Activated T-helper 2 cell treated with anti-CD3 and anti-CD28 coated beads, Interferon-gamma antibody, Interleukin-2, Interleukin-4, amounts not matched to agents 10 μg/mL and 5 μg/mL and 100 μg/mL, durations not matched to agents 14 hours and 24 hours and 36 hours (primary cell): ENCODE measurements at regions not wholly inside any gene's neighbourhood (a gene's known extent, or its start where the extent isn't known, plus 50 kb on each side); places are given as distances from the start of the nearest gene placed in this dataset.
"Not testable (repeated sequence)": the region's sequence is repeated elsewhere in the genome, so short reads cannot be mapped to it uniquely, and the experiment has no call there.

ENCODE experiments used
- DNase-seq: peaks from one replicate; pipeline ENCODE4 v3.0.0; 2021; ENCODE audit warnings: low spot score
- H3K27ac Mint-ChIP-seq: one replicate; pipeline ENCODE4 v1.8.0; 2021; ENCODE audit warnings: mixed read lengths
- H3K27me3 Mint-ChIP-seq: one replicate; pipeline ENCODE4 v1.8.0; 2021; ENCODE audit warnings: low read depth, mixed read lengths
- H3K36me3 Mint-ChIP-seq: one replicate; pipeline ENCODE4 v1.8.0; 2021; ENCODE audit warnings: low read depth, mixed read lengths
- H3K4me1 Mint-ChIP-seq: one replicate; pipeline ENCODE4 v1.8.0; 2021; ENCODE audit warnings: low read depth, mixed read lengths
- H3K4me3 Mint-ChIP-seq: one replicate; pipeline ENCODE4 v1.8.0; 2021; ENCODE audit warnings: low read depth, mild to moderate bottlenecking, moderate library complexity, mixed read lengths
- H3K9me3 Mint-ChIP-seq: one replicate; pipeline ENCODE4 v1.8.0; 2021; ENCODE audit warnings: mixed read lengths
- intact Hi-C: fragments of 100-400 bp; cut with micrococcal nuclease; formaldehyde crosslinking; loops from one replicate; pipeline ENCODE4 v1.15.1; 2023

DNA sequence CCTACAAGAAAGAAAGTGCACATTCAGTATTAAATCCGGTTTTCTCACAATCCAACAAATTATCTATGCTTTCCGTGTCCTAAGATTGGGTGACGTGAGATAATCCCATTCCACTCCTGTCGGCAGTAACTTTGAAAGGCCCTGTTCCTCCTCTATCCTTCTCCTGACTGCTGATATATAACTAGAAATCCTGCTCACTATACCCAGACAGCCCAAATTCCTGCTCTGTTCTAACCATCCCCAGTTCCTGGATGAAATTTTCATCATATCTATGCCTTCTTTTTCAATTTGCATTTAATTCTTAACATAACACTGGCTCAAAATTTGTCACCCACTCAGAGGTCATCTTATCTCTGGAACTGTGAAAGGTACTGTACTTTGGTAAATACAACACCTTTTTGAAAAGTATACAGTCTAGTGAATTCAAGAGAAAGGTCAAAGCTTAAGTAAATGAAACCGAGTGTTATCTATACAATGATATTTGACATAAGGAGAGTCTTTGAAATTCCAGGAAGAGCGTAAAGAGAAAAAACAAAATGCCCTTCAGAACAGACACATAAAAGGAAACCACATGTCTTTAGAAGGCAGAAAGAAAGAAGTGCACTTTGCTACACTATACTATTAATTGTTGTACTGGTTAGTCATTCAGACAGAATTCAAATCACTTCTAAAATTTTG is 200.5 kb upstream of the NEGR1 start:
- Mint-ChIP-seq H3K27me3 (no peaks in the 10 kb centered on the region), H3K4me1 (peaks cover 4% of the 10 kb centered on the region), H3K4me3 (no peak overlapping the region), H3K9me3 (peaks cover 10% of the 10 kb centered on the region), H3K36me3 (no peaks in the 10 kb centered on the region), H3K27ac (no peak overlapping the region)
- intact Hi-C loops = no loop called here
- no peak for DNase-seq

DNA sequence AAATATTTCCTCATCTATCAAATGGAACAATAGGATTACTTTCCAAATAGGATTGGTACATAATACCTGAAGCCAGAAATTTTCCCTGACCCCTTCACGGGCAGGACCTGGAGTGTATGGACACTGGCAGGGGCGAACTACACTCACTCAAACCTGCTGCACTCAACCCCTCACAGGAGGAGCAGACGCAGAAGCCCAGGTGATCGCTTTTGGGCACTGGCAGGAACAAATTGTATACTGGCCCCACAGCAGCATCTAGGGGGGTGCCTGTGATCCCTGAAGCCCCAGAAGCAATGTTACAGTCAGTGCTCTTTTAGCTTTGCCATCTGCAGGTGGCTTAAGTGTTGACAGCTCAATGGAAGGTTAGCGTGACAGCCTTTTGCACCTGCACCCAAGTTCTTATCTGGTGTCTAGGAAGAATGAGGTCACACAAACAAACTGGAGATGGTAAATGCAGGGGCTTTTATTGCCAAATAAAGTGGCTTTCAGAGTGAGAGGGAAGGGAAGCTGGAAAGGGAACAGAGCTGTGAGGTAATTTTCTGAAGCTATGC is 199.2 kb upstream of the NEGR1 start:
- Mint-ChIP-seq H3K4me3 (no peak overlapping the region), H3K36me3 (no peaks in the 10 kb centered on the region), H3K4me1 (peaks cover 4% of the 10 kb centered on the region), H3K27me3 (no peaks in the 10 kb centered on the region), H3K9me3 (peaks cover 13% of the 10 kb centered on the region), H3K27ac (no peak overlapping the region)
- no peak for DNase-seq
- intact Hi-C loops = no loop called here

DNA sequence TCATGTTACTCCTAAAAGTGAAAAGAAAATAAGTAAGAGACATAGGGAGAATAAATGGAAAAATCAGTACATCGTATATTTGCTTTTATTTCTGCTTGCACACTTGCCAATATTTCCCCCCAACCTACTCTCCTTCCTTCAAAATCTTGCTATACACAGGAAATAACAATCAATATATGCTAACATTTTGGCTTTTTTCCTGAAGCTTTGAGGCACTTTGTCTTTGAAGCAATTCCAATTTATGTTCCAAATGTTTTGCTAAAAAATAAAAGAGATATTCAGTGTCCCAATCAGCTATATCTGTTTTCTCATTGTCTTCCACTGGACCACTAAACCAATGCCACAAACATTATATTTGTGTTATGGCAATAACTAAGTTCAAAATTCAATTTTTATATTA is 184.0 kb upstream of the NEGR1 start:
- Mint-ChIP-seq H3K27ac (no peak overlapping the region), H3K36me3 (no peaks in the 10 kb centered on the region), H3K4me3 (no peak overlapping the region), H3K27me3 (no peaks in the 10 kb centered on the region), H3K4me1 (no peaks in the 10 kb centered on the region), H3K9me3 (no peaks in the 10 kb centered on the region)
- intact Hi-C loops = no loop called here
- DNase-seq = no peak

DNA sequence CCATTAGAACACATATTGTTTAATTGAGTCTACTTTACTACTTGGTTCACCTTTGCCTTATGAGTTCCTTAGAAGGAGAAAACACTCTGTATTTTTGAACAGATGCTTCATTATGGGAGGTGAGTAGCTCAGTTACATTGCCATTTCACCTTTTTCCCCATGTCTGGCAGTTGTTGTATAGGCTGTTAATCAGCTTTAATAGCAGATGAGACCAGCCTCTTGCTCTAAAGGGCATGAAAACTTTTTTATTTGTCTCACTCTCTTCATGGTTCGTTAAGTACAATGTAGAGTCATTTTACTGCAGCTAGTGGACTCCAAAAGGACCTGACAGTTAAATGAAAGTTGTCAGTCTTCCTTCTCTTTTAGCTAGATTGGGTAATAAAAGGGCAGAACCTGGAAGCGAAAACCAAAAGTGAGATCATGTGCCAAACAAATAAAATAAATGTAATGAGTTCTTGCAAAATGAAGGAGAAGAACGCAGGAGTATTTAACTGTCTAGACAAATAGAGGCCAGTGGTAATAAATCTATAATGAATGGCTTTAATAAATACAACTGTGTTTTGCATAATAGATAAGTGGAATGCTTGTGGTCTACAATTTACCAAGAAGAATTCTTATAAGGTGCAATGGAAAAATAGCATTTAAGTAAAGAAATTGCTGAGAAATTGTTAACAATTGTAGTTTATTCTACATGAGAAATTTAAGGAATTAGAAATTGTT is 180.0 kb upstream of the NEGR1 start:
- H3K4me1 Mint-ChIP-seq = no peaks in the 10 kb centered on the region
- no peak overlapping the region for H3K4me3 Mint-ChIP-seq

DNA sequence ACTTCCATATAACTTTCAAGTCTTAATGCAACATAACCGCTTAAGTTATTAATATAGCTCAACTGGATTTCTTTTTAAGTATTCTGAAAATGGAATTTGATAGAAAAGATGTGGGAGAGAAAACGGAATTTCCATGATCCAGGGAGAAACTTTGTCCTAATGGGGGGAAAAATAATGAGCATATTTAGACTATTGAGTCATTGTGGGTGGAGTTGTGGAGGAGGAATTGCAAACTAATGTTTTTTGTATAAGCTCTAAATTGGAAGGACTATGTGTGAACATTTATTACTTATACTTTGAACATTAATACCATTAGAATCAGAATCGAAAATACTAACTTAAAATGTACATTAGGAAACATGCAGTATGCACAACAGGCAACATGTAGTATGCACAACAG is 159.9 kb upstream of the NEGR1 start:
- intact Hi-C loops = no loop called here
- no peaks in the 10 kb centered on the region for H3K36me3 Mint-ChIP-seq
- H3K9me3 Mint-ChIP-seq = no peaks in the 10 kb centered on the region
- H3K27ac Mint-ChIP-seq = no peak overlapping the region
- no peaks in the 10 kb centered on the region for H3K4me1 Mint-ChIP-seq
- no peak overlapping the region for H3K4me3 Mint-ChIP-seq
- DNase-seq = no peak
- H3K27me3 Mint-ChIP-seq = no peaks in the 10 kb centered on the region

More for the DNA sequence above, 180.0 kb upstream of the NEGR1 start:
- intact Hi-C loops = no loop called here
- H3K27me3 Mint-ChIP-seq = no peaks in the 10 kb centered on the region
- no peak for DNase-seq
- H3K27ac Mint-ChIP-seq = no peak overlapping the region
- H3K36me3 Mint-ChIP-seq = no peaks in the 10 kb centered on the region
- no peaks in the 10 kb centered on the region for H3K9me3 Mint-ChIP-seq

DNA sequence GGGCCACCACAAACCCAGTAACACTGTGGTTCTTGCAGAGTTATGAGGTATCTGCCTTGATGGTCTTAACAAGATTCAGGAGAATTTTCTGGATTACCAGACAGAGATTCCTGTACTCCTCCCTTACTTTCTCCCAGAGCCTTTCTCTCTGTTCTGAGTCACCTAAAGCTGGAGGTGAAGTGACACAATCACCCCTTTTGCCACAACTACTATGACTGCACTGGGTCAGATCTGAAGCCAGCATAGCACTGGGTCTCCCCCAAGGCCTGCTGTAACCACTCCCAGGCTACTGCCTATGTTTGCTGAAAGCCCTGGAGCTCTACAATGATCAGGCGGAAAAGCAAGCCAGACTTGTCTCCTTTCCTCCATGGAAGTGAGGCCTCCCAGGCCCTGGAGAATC is 156.7 kb upstream of the NEGR1 start:
- Mint-ChIP-seq H3K4me1 (no peaks in the 10 kb centered on the region), H3K27me3 (no peaks in the 10 kb centered on the region), H3K27ac (no peak overlapping the region), H3K9me3 (no peaks in the 10 kb centered on the region), H3K36me3 (no peaks in the 10 kb centered on the region), H3K4me3 (no peak overlapping the region)
- intact Hi-C loops = no loop called here
- DNase-seq = no peak

DNA sequence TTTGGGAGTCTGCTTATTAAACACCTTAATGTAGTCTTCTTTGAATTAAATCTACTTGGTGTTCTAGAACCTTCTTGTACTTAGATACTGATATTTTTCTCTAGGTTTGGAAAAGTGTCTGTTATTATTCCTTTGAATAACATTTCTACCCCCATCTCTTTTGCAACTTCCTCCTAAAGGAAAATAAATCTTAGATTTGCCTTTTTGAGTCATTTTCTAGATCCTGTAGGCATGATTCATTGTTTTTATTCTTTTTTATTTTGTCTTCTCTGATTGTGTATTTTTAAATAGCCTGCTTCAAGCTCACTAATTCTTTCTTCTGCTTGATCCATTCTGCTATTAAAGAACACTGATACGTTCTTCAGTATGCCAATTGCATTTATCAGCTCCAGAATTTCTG is 155.9 kb upstream of the NEGR1 start:
- no peak for DNase-seq
- intact Hi-C loops = no loop called here
- H3K36me3 Mint-ChIP-seq = no peaks in the 10 kb centered on the region
- no peak overlapping the region for H3K4me3 Mint-ChIP-seq
- no peaks in the 10 kb centered on the region for H3K27me3 Mint-ChIP-seq
- no peak overlapping the region for H3K27ac Mint-ChIP-seq
- H3K4me1 Mint-ChIP-seq = no peaks in the 10 kb centered on the region
- no peaks in the 10 kb centered on the region for H3K9me3 Mint-ChIP-seq

DNA sequence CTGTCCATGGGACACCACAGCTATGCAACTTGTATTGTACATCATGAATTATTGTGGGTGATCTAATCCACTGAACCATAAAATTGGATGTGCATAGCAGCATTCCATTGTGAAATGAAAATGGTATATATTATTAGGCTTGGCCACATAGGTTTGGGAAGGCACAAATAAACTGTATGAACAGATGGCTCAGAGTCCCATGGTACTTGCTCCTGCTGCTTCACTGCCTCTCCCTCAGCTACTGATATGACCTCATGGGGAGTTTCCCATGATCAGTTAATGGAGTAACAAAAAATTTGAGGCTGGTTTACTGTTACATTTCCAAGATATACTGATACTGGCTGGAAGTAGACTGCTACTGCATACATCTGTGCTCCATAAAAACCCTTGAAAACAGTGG is 152.7 kb upstream of the NEGR1 start:
- Mint-ChIP-seq H3K27me3 (no peaks in the 10 kb centered on the region), H3K27ac (no peak overlapping the region), H3K4me1 (no peaks in the 10 kb centered on the region), H3K36me3 (no peaks in the 10 kb centered on the region), H3K9me3 (no peaks in the 10 kb centered on the region), H3K4me3 (no peak overlapping the region)
- intact Hi-C loops = no loop called here
- no peak for DNase-seq

DNA sequence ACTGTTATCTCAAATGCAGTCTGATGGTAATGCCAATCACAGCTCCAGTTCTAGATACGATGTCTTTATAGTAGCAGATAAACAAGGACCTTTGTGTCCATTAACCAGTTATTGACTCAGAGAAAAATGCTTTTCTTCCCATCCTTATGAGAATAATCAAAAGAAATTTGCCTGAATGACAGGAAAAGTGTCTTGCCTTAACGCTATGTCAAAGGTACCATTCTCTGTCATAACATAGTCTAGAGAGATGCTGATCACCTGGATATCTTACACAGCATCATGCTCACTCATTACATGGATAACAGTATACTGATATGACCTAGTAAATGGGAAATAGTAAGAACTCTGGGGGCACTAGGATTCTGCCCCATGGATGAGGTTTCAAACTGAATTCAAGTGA is 151.7 kb upstream of the NEGR1 start:
- Mint-ChIP-seq H3K4me3 (no peak overlapping the region), H3K27ac (no peak overlapping the region), H3K9me3 (no peaks in the 10 kb centered on the region), H3K36me3 (no peaks in the 10 kb centered on the region), H3K27me3 (no peaks in the 10 kb centered on the region), H3K4me1 (no peaks in the 10 kb centered on the region)
- no peak for DNase-seq
- intact Hi-C loops = no loop called here

DNA sequence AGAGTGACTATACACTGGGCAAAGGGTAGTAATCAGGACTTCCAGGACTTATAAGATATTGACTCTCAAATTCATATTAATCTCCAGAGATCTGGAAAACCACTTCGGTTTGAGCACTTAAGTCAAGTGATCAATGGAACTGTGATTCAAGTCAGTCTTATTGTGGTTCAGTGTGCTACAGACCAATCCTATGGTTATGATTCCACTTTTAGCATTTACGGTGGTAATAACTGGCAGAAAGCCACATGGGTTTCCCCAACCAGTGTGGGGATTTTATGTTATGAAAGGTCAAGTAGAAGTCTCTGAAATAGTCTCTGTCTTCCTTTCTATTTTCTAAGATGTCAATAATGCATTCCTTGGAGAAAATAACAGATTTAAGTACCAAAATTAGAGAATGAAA is 151.3 kb upstream of the NEGR1 start:
- intact Hi-C loops = no loop called here
- no peaks in the 10 kb centered on the region for H3K27me3 Mint-ChIP-seq

DNA sequence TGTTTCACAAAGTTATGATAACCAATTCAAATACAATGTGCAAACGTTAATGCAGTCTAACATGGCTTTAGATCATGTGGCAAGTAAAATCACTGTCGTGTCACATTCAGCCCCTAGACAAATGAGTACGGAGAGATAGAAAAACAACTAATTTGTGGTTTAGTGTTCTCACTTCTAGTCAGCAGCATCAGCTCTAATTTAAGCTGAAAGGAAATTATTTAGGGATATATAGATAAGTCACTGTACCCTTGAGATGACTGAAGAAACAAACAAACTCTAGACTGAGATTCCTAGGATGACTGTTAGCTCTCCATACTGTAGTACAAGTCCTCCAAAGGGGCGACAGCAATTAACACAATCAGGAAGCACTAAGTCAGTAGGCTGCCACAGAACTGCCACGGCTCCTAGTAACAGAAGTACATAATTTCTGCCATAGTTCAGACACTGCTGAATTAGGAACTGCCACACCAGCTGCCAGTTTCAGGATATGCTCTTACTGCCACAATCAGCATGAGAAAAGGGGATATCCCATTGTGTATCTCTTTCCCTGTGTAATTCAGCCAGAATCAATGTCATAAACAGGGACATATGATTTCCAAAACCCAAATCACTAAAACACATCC is 150.4 kb upstream of the NEGR1 start:
- Mint-ChIP-seq H3K36me3 (no peaks in the 10 kb centered on the region), H3K27ac (no peak overlapping the region), H3K9me3 (peaks cover 6% of the 10 kb centered on the region), H3K4me1 (no peaks in the 10 kb centered on the region), H3K4me3 (no peak overlapping the region), H3K27me3 (no peaks in the 10 kb centered on the region)
- DNase-seq = no peak
- intact Hi-C loops = no loop called here

More for the DNA sequence above, 151.3 kb upstream of the NEGR1 start:
- DNase-seq = no peak
- Mint-ChIP-seq H3K9me3 (no peaks in the 10 kb centered on the region), H3K36me3 (no peaks in the 10 kb centered on the region), H3K27ac (no peak overlapping the region), H3K4me1 (no peaks in the 10 kb centered on the region), H3K4me3 (no peak overlapping the region)

DNA sequence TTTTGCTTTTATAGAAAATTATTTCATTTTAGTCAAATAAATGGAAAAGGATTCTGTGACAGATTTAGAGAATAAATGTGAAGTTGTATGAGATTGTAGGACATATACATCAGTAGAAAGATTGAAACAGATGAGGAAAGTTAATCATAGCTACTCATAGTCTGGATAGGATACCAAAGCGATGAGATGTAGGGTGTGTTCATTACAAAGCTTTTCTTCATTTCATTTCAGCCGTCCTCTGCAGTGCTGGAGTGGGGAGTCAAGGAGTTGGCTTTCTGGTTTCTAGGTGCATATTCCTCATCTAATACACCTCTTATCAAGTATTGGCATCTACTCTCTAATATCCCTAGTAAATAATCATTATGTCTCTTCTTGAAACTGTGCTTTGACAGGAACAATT is 149.5 kb upstream of the NEGR1 start:
- Mint-ChIP-seq H3K4me3 (no peak overlapping the region), H3K9me3 (peaks cover 10% of the 10 kb centered on the region), H3K27me3 (no peaks in the 10 kb centered on the region), H3K27ac (no peak overlapping the region), H3K36me3 (no peaks in the 10 kb centered on the region), H3K4me1 (no peaks in the 10 kb centered on the region)
- no peak for DNase-seq
- intact Hi-C loops = no loop called here

DNA sequence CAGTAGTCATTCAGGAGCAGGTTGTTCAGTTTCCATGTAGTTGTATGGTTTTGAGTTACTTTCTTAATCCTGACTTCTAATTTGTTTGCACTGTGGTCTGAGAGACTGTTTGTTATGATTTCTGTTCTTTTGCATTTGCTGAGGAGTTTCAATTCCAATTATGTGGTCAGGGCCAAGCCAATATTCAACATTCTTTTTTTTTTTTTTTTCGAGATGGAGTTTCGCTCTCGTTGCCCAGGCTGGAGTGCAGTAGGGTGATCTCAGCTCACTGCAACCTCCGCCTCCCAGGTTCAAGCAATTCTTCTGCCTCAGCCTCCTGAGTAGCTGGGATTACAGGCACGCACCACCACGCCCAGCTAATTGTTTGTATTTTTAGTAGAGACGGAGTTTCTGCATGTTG is 145.9 kb upstream of the NEGR1 start:
- DNase-seq, H3K27me3 Mint-ChIP-seq, H3K27ac Mint-ChIP-seq, intact Hi-C loops, H3K4me1 Mint-ChIP-seq, H3K36me3 Mint-ChIP-seq, H3K4me3 Mint-ChIP-seq: not testable (repeated sequence)
- H3K9me3 Mint-ChIP-seq = peaks cover 14% of the 10 kb centered on the region
